Astrocyte (in vitro differentiated cells and primary cell): ENCODE measurements at regions not wholly inside any gene's neighbourhood (a gene's known extent, or its start where the extent isn't known, plus 50 kb on each side); places are given as distances from the start of the nearest gene placed in this dataset.

Experiments used
- CTCF ChIP-seq: IDR thresholded peaks from 2 replicates; pipeline ENCODE4 v1.5.1; 2011; ENCODE audit warnings: low read depth, mild to moderate bottlenecking, inconsistent platforms, low read length, moderate library complexity; ENCODE audit not compliant: insufficient read depth
- EZH2 ChIP-seq: IDR thresholded peaks from 2 replicates; pipeline ENCODE4 v1.6.1; 2012; ENCODE audit warnings: mild to moderate bottlenecking, low read length, inconsistent platforms; ENCODE audit not compliant: insufficient read depth

- TF ChIP-seq CTCF (no peak), EZH2 (no peak)
Measured at GRCh38 chr5:113721171-113721570, 207.7 kb downstream of the YTHDC2 start.
